MG63 (cell line): ENCODE measurements at regions not wholly inside any gene's neighbourhood (a gene's known extent, or its start where the extent isn't known, plus 50 kb on each side); places are given as distances from the start of the nearest gene placed in this dataset.

Source experiments
- DNase-seq: peaks from one replicate; pipeline ENCODE4 v3.0.0-alpha.2; 2020
- H3K27me3 ChIP-seq: fragments of 250-450 bp; sonication (Bioruptor Pico); 2 replicates; pipeline ENCODE4 v1.5.1; 2020; ENCODE audit warnings: mild to moderate bottlenecking, moderate library complexity
- H3K36me3 ChIP-seq: fragments of 250-450 bp; sonication (Bioruptor Pico); 2 replicates; pipeline ENCODE4 v1.5.1; 2020; ENCODE audit warnings: mild to moderate bottlenecking, moderate library complexity
- H3K4me3 ChIP-seq: fragments of 250-450 bp; sonication (Bioruptor Pico); 2 replicates; pipeline ENCODE4 v1.5.1; 2020; ENCODE audit warnings: mild to moderate bottlenecking, moderate library complexity
- H3K9me3 ChIP-seq: fragments of 250-450 bp; sonication (Bioruptor Pico); 2 replicates; pipeline ENCODE4 v1.5.1; 2020; ENCODE audit warnings: mild to moderate bottlenecking, moderate library complexity

DNA sequence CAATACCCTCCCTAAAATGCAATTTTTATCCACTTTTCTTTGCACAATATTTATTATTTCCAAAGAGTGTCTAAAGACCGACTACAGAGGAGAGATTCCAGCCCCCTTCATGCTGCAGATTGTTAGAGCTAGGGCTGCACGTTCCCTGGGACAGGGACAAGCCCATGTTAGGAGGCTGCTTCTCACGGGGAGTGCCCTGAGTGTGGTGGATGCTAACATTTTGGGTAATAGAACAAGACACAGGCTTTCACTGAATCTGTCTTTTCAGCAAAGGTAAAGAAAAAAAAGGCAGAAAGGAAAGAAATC is 125.4 kb downstream of the RIPK4 start:
- no peak for DNase-seq
- H3K9me3 ChIP-seq: no peaks in the 10 kb centered on the region
- no peaks in the 10 kb centered on the region for H3K36me3 ChIP-seq
- H3K27me3 ChIP-seq: no peaks in the 10 kb centered on the region
- no peak overlapping the region for H3K4me3 ChIP-seq

GRCh38 chr21:41640748-41641509 is 125.9 kb downstream of the RIPK4 start:
- Histone ChIP-seq H3K27me3 (no peaks in the 10 kb centered on the region), H3K4me3 (no peak overlapping the region)
- DNase-seq: peak; percentile 76

GRCh38 chr21:41639766-41640165 is 127.1 kb downstream of the RIPK4 start:
- no peak for DNase-seq
- Histone ChIP-seq H3K4me3 (no peak overlapping the region), H3K27me3 (no peaks in the 10 kb centered on the region), H3K9me3 (no peaks in the 10 kb centered on the region), H3K36me3 (no peaks in the 10 kb centered on the region)

More at GRCh38 chr21:41640748-41641509, 125.9 kb downstream of the RIPK4 start:
- Histone ChIP-seq H3K36me3 (no peaks in the 10 kb centered on the region), H3K9me3 (no peaks in the 10 kb centered on the region)

- no peak for DNase-seq
- H3K36me3 ChIP-seq: no peaks in the 10 kb centered on the region
- no peaks in the 10 kb centered on the region for H3K27me3 ChIP-seq
These were observed 127.5 kb downstream of the RIPK4 start for GRCh38 chr21:41639336-41639735.

DNA sequence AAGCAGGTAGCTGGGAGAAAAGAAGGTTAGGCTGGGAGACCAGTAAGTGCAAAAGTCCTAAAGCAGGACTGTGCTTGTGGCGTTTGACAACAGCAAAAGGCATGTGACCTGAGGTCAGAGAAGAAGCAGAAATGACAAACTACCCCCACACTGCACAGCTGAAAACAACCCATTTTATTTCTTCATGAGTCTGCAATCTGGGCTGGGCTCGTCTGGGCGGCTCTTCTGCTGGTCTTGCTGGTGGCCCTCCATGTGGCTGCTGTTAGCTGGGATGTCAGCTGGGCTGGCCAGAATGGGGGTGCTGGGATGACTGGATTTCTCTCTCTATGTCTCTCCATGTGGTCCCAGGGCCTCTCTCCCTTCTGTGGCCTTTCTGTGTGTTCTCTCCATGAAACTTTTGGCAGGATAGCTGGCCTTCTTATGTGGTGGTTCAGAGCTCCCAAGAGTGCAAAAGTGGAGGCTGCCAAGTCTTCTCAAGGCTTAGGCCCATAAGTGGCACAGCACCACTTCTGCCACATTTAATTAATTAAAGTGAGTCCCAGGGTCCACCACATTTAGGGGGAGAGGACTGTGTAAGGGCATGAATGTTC is 128.6 kb downstream of the RIPK4 start:
- H3K9me3 ChIP-seq: no peaks in the 10 kb centered on the region
- DNase-seq: no peak
- H3K27me3 ChIP-seq: no peaks in the 10 kb centered on the region
- H3K36me3 ChIP-seq: no peaks in the 10 kb centered on the region
- H3K4me3 ChIP-seq: no peak overlapping the region

More at GRCh38 chr21:41639336-41639735, 127.5 kb downstream of the RIPK4 start:
- no peaks in the 10 kb centered on the region for H3K9me3 ChIP-seq
- no peak overlapping the region for H3K4me3 ChIP-seq

GRCh38 chr21:41636636-41637630 is 129.0 kb upstream of the TMPRSS2 start:
- no peaks in the 10 kb centered on the region for H3K9me3 ChIP-seq

DNA sequence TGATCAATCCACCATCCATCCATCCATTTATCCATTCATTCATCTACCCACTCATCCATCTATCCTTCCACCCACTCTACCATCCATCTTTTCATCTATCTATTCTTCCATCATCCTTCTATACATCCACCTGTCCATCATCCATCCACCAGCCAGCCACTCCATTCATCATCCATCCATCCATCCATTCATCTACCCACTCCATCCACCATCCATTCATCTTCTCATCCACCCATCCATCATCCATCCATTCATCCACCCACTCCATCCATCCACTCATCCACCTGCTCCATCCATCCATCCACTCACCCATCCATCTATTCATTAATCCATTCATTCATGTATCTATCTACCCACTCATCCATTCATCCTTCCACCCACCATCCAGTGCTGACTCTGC is 127.9 kb upstream of the TMPRSS2 start:
- Histone ChIP-seq H3K9me3 (no peaks in the 10 kb centered on the region), H3K27me3 (no peaks in the 10 kb centered on the region), H3K36me3 (no peaks in the 10 kb centered on the region), H3K4me3 (no peak overlapping the region)
- no peak for DNase-seq

More at GRCh38 chr21:41636636-41637630, 129.0 kb upstream of the TMPRSS2 start:
- no peaks in the 10 kb centered on the region for H3K36me3 ChIP-seq
- no peak for DNase-seq
- no peaks in the 10 kb centered on the region for H3K27me3 ChIP-seq
- H3K4me3 ChIP-seq: no peak overlapping the region

- H3K9me3 ChIP-seq: no peaks in the 10 kb centered on the region
- no peaks in the 10 kb centered on the region for H3K36me3 ChIP-seq
- no peaks in the 10 kb centered on the region for H3K27me3 ChIP-seq
- DNase-seq: peak; percentile 72
- no peak overlapping the region for H3K4me3 ChIP-seq
These were observed 126.9 kb upstream of the TMPRSS2 start for GRCh38 chr21:41634858-41635257.

DNA sequence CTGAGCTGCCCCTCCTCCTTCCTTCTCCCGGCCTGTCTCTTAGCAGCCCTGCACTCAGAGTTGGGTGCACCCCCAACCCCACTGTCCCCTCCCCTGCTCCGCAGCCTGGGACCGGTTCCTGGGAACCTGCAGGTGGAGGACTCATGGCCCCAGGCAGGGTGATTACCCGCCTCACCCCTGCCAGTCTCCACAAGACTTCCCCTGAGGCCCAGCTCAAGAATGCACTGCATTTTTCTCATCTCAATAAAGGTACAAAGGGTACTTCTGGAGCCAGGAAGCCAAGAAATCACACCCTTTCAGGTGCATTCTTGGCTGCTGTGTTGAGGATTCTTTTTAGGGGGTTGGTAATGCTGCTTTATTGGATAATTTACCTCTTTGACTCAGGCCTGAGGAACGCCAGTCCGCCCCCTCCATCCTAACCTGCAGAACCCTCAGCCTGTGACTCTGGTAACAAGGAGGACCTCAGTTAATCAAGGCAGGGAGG is 126.3 kb upstream of the TMPRSS2 start:
- DNase-seq: no peak
- H3K27me3 ChIP-seq: no peaks in the 10 kb centered on the region
- H3K4me3 ChIP-seq: no peak overlapping the region
- peaks cover 5% of the 10 kb centered on the region for H3K9me3 ChIP-seq
- no peaks in the 10 kb centered on the region for H3K36me3 ChIP-seq

DNA sequence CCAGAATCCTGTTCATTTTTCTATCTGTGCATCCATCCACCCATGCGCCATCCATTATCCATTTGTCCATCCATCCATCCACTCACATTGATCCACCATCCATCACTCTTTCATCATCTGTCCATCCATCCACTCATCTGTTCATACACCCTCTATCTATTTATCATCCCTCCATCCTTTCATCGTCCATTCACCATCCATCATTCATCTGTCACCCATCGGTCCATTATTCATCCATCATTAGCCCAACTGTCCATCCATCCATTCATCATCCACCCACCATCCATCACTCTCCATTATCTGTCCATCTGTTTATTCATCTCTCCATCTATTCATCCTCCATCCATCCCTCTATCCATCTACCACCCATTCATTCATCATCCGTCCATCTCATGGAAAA is 125.7 kb upstream of the TMPRSS2 start:
- Histone ChIP-seq H3K9me3 (peaks cover 8% of the 10 kb centered on the region), H3K36me3 (no peaks in the 10 kb centered on the region), H3K27me3 (no peaks in the 10 kb centered on the region), H3K4me3 (no peak overlapping the region)
- DNase-seq: no peak

DNA sequence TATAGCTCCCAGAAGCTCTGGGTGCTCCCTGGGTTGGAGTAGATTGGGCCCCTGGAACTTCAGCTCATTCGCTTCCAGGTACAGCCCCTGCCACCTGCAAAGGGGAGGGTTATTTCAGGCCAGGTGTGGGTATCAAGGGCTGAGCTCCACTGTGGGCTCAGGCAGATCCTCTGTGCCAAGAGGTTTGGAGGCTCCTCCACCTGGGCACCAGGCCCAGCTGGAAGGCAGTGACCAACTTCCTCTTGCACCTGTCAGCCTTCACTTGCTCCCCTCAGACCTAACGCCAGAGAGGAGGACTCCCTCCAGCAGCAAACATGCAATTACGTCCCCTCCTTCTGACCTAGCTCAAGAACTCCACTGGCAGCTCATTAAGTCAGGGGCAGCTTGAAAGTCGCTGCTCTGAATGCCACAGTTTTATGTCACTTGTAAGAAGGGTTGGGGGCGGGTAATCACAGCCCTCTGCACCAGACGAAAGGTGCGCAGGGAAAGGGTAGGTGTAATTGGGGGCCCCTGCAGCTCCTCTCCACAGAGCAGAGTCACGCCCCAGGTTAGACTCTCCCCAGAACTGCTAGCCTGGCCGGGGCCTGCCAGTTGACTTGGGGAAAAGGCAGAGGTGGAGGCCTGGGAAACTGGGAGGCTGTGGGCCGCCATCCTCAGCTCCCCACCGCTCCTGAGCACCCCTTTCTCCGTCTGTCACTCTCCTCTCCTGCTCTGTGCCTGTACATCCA is 125.0 kb upstream of the TMPRSS2 start:
- H3K4me3 ChIP-seq: no peak overlapping the region
- H3K36me3 ChIP-seq: no peaks in the 10 kb centered on the region
- H3K27me3 ChIP-seq: no peaks in the 10 kb centered on the region
- no peak for DNase-seq
- peaks cover 8% of the 10 kb centered on the region for H3K9me3 ChIP-seq

GRCh38 chr21:41631564-41632461 is 123.9 kb upstream of the TMPRSS2 start:
- H3K9me3 ChIP-seq: peaks cover 8% of the 10 kb centered on the region
- peak; percentile 70 for DNase-seq
- H3K36me3 ChIP-seq: no peaks in the 10 kb centered on the region

GRCh38 chr21:41630917-41631316 is 123.0 kb upstream of the TMPRSS2 start:
- no peak for DNase-seq
- Histone ChIP-seq H3K27me3 (no peaks in the 10 kb centered on the region), H3K36me3 (no peaks in the 10 kb centered on the region), H3K9me3 (peaks cover 8% of the 10 kb centered on the region), H3K4me3 (no peak overlapping the region)

More at GRCh38 chr21:41631564-41632461, 123.9 kb upstream of the TMPRSS2 start:
- Histone ChIP-seq H3K4me3 (no peak overlapping the region), H3K27me3 (no peaks in the 10 kb centered on the region)

- no peak overlapping the region for H3K4me3 ChIP-seq
- H3K36me3 ChIP-seq: no peaks in the 10 kb centered on the region
- H3K27me3 ChIP-seq: no peaks in the 10 kb centered on the region
- peaks cover 8% of the 10 kb centered on the region for H3K9me3 ChIP-seq
- peak; percentile 99 for DNase-seq
These were observed 122.3 kb upstream of the TMPRSS2 start for GRCh38 chr21:41630249-41630648.

GRCh38 chr21:41628256-41628655 is 120.3 kb upstream of the TMPRSS2 start:
- DNase-seq: no peak
- Histone ChIP-seq H3K9me3 (peaks cover 8% of the 10 kb centered on the region), H3K4me3 (no peak overlapping the region), H3K36me3 (no peaks in the 10 kb centered on the region), H3K27me3 (no peaks in the 10 kb centered on the region)

GRCh38 chr21:41627428-41627827 is 119.5 kb upstream of the TMPRSS2 start:
- DNase-seq: no peak
- peaks cover 8% of the 10 kb centered on the region for H3K9me3 ChIP-seq
- H3K27me3 ChIP-seq: no peaks in the 10 kb centered on the region

More at GRCh38 chr21:41627428-41627827, 119.5 kb upstream of the TMPRSS2 start:
- no peak overlapping the region for H3K4me3 ChIP-seq
- H3K36me3 ChIP-seq: no peaks in the 10 kb centered on the region
